Thoracic aorta (tissue), 2 donors: ENCODE measurements at regions not wholly inside any gene's neighbourhood (a gene's known extent, or its start where the extent isn't known, plus 50 kb on each side); places are given as distances from the start of the nearest gene placed in this dataset.

ENCODE experiments used
- ATAC-seq: fragments of 150-250 bp; one replicate; pipeline ENCODE4 v1.8.0; 2017; ENCODE audit warnings: low read depth; ENCODE audit not compliant: insufficient number of reproducible peaks, low FRiP score
- DNase-seq: peaks from one replicate; pipeline ENCODE4 v3.0.0-alpha.2; 2020; ENCODE audit warnings: low spot score
- H3K27ac ChIP-seq, 2 donors: fragments of 200-600 bp; sonication (generic); 1 replicate in 1 of 2; 2 replicates in 1 of 2; pipeline ENCODE4 v1.5.1; 2016; ENCODE audit warnings: mild to moderate bottlenecking in 2 of 2, moderate library complexity in 2 of 2
- H3K27me3 ChIP-seq: fragments of 200-600 bp; sonication (generic); replicated peaks from 2 replicates; pipeline ENCODE4 v1.6.0; 2016; ENCODE audit warnings: mild to moderate bottlenecking; ENCODE audit not compliant: insufficient read depth
- H3K36me3 ChIP-seq: fragments of 200-600 bp; sonication (generic); one replicate; pipeline ENCODE4 v1.5.1; 2016
- H3K4me1 ChIP-seq, 2 donors: fragments of 200-600 bp; sonication (generic); 1 replicate in 1 of 2; 2 replicates in 1 of 2; pipeline versions ENCODE4 v1.5.1 to v1.6.0; 2016; ENCODE audit warnings: low read depth in 2 of 2, mild to moderate bottlenecking in 1 of 2; ENCODE audit not compliant: control insufficient read depth in 1 of 2
- H3K4me3 ChIP-seq: fragments of 200-600 bp; sonication (generic); 2 replicates; pipeline ENCODE4 v1.5.1; 2016; ENCODE audit warnings: mild to moderate bottlenecking
- H3K9me3 ChIP-seq: fragments of 200-600 bp; sonication (generic); 2 replicates; pipeline ENCODE4 v1.5.1; 2016
- TF ChIP-seq, protein P1 (sequence below): fragments of 200-600 bp; sonication (generic); IDR thresholded peaks from one replicate; pipeline ENCODE4 v1.5.1; 2019; ENCODE audit warnings: antibody characterized with exemption

DNA sequence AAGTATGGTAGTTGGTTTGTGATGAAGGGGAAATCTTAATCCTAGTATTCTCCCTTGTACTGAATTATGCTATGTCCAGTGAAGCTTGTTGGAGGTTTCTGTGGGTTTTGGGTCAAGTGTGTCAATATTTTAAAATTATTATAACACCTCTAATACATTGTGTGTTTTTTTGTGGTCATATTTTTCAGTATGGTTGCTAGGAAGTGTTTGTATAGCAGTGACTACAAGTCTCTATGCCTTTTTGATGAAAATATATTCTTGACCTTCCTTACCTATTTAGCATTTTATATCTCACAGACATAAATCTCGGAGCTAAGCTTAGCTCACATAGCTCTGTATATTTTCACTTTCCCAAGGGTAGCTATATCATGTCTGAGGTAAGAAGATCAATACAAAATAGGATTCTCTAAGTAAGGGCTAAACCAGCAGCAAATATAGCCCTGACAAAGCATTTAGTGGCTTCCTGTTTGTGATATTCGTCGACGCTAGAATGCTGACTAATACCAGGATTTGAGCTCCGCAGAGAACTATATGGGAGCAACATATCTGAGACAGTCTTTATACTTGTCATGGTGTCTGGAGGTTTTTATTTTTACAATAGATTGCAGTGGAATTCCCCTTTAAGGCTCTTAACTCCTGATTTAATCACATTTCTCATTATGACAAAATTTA, 82.3 kb downstream of the MACIR start:
- Histone ChIP-seq H3K27ac (no peak overlapping the region), H3K36me3 (no peaks in the 10 kb centered on the region), H3K4me1 (no peaks in the 10 kb centered on the region), H3K4me3 (no peak overlapping the region), H3K9me3 (no peaks in the 10 kb centered on the region), H3K27me3 (no peaks in the 10 kb centered on the region)
- ATAC-seq, result no peak
- TF ChIP-seq, protein P1, sequence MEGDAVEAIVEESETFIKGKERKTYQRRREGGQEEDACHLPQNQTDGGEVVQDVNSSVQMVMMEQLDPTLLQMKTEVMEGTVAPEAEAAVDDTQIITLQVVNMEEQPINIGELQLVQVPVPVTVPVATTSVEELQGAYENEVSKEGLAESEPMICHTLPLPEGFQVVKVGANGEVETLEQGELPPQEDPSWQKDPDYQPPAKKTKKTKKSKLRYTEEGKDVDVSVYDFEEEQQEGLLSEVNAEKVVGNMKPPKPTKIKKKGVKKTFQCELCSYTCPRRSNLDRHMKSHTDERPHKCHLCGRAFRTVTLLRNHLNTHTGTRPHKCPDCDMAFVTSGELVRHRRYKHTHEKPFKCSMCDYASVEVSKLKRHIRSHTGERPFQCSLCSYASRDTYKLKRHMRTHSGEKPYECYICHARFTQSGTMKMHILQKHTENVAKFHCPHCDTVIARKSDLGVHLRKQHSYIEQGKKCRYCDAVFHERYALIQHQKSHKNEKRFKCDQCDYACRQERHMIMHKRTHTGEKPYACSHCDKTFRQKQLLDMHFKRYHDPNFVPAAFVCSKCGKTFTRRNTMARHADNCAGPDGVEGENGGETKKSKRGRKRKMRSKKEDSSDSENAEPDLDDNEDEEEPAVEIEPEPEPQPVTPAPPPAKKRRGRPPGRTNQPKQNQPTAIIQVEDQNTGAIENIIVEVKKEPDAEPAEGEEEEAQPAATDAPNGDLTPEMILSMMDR, result no peak
- DNase-seq, result no peak

DNA sequence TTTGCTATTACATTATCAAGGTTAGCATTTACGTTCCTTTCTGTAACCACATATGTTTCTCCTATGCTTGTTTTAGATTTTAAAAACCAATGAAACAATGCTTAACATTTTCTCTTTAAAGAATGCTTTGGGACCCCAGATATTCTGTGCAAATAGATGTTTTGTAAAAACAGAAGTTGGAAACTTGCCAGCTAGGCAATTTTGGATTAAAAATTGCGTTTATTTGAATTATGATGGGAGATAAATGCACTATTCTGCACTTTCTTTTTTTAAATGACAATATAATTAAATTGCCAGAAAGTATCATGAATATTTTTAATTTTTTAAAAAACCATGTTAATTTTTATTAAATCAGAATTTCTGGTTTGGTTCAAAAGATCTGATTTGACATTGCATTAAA, 81.6 kb downstream of the MACIR start:
- no peaks in the 10 kb centered on the region for H3K9me3 ChIP-seq
- H3K27ac ChIP-seq, result no peak overlapping the region
- H3K4me3 ChIP-seq, result no peak overlapping the region
- no peaks in the 10 kb centered on the region for H3K36me3 ChIP-seq
- ATAC-seq (no peak), DNase-seq (no peak)
- no peaks in the 10 kb centered on the region for H3K4me1 ChIP-seq
- TF ChIP-seq, protein P1, result no peak
- H3K27me3 ChIP-seq, result no peaks in the 10 kb centered on the region

- H3K4me1 ChIP-seq, result no peaks in the 10 kb centered on the region
Observed at GRCh38 chr5:103336941-103337340, 78.4 kb downstream of the MACIR start.

GRCh38 chr5:103333376-103333775, 74.8 kb downstream of the MACIR start:
- no peak overlapping the region for H3K4me3 ChIP-seq
- TF ChIP-seq, protein P1, result no peak
- no peaks in the 10 kb centered on the region for H3K9me3 ChIP-seq
- no peak overlapping the region for H3K27ac ChIP-seq
- no peaks in the 10 kb centered on the region for H3K27me3 ChIP-seq
- H3K4me1 ChIP-seq, result no peaks in the 10 kb centered on the region
- H3K36me3 ChIP-seq, result no peaks in the 10 kb centered on the region
- no peak for ATAC-seq
- DNase-seq, result no peak

More at GRCh38 chr5:103336941-103337340, 78.4 kb downstream of the MACIR start:
- H3K4me3 ChIP-seq, result no peak overlapping the region
- H3K27ac ChIP-seq, result no peak overlapping the region
- H3K27me3 ChIP-seq, result no peaks in the 10 kb centered on the region
- DNase-seq (no peak), ATAC-seq (no peak)
- TF ChIP-seq, protein P1, result no peak
- no peaks in the 10 kb centered on the region for H3K36me3 ChIP-seq
- no peaks in the 10 kb centered on the region for H3K9me3 ChIP-seq

DNA sequence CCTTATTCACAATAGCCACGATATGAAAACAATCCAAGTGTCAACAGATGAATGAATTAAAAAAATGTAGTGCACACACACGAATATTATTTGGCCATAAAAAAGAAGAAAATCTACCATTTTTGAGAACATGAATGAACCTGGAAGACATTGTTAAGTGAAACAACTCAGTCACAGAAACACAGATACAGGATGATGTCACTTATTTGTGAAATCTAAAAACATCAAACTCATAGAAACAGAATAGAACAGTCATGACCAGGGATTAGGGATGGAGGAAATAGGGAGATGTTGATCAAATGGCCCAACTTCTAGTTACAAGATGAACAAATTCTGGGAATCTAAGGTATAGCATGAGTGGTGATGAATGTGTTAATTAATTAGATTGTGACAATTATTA, 72.3 kb downstream of the MACIR start:
- Histone ChIP-seq H3K9me3 (no peaks in the 10 kb centered on the region), H3K4me1 (no peaks in the 10 kb centered on the region)

More for the DNA sequence above, 72.3 kb downstream of the MACIR start:
- DNase-seq (no peak), ATAC-seq (no peak)
- H3K27ac ChIP-seq, result no peak overlapping the region
- H3K36me3 ChIP-seq, result no peaks in the 10 kb centered on the region
- H3K4me3 ChIP-seq, result no peak overlapping the region
- H3K27me3 ChIP-seq, result no peaks in the 10 kb centered on the region
- TF ChIP-seq, protein P1, result no peak
